SU-DHL-6 (cell line): ENCODE measurements at regions not wholly inside any gene's neighbourhood (a gene's known extent, or its start where the extent isn't known, plus 50 kb on each side); places are given as distances from the start of the nearest gene placed in this dataset.

ENCODE experiments used
- H2AFZ ChIP-seq: fragments of 200-600 bp; sonication (generic); 2 replicates; pipeline ENCODE4 v1.6.1; 2014; ENCODE audit warnings: low read depth, mild to moderate bottlenecking, moderate library complexity, mixed read lengths, antibody characterized with exemption, low read length; ENCODE audit not compliant: severe bottlenecking
- H3F3A ChIP-seq: fragments of 200-600 bp; shearing (Covaris generic); 2 replicates; pipeline ENCODE4 v1.6.0; 2016; ENCODE audit warnings: antibody characterized with exemption, mild to moderate bottlenecking; ENCODE audit not compliant: insufficient read depth
- H3K27ac ChIP-seq: fragments of 200-600 bp; sonication (generic); 2 replicates; pipeline ENCODE4 v1.5.1; 2016; ENCODE audit warnings: low read depth, mild to moderate bottlenecking, low read length, moderate library complexity, mixed read lengths
- H3K27me3 ChIP-seq: fragments of 200-600 bp; sonication (generic), shearing (Covaris generic); 2 replicates; pipeline ENCODE4 v1.6.0; 2014; ENCODE audit warnings: mild to moderate bottlenecking, low read length
- H3K36me3 ChIP-seq: fragments of 200-600 bp; sonication (generic); 2 replicates; pipeline ENCODE4 v1.6.1; 2014; ENCODE audit warnings: mild to moderate bottlenecking, low read length, mixed read lengths
- H3K4me2 ChIP-seq: fragments of 300-600, 200-600 bp; shearing (Covaris generic), sonication (generic); 2 replicates; pipeline ENCODE4 v1.6.0; 2014; ENCODE audit warnings: low read length, low read depth, mild to moderate bottlenecking; ENCODE audit not compliant: poor library complexity, severe bottlenecking
- H3K4me3 ChIP-seq: fragments of 200-600 bp; sonication (generic); 2 replicates; pipeline ENCODE4 v1.5.1; 2014; ENCODE audit warnings: antibody characterized with exemption, low read length, mild to moderate bottlenecking, mixed read lengths; ENCODE audit not compliant: insufficient read depth, poor library complexity, severe bottlenecking
- H3K79me2 ChIP-seq: fragments of 200-600 bp; sonication (generic); 2 replicates; pipeline ENCODE4 v1.6.1; 2014; ENCODE audit warnings: mild to moderate bottlenecking, low read length, moderate library complexity; ENCODE audit not compliant: insufficient read depth
- H3K9ac ChIP-seq: fragments of 200-600 bp; sonication (generic); 2 replicates; pipeline ENCODE4 v1.7.0; 2014; ENCODE audit warnings: mild to moderate bottlenecking, low read length
- H3K9me2 ChIP-seq: fragments of 200-600 bp; sonication (generic); replicated peaks from 2 replicates; pipeline ENCODE4 v1.6.1; 2014; ENCODE audit warnings: low read length; ENCODE audit not compliant: insufficient read depth
- H3K9me3 ChIP-seq: fragments of 200-600 bp; sonication (generic); 2 replicates; pipeline ENCODE4 v1.6.1; 2014; ENCODE audit warnings: low read length, mixed read lengths; ENCODE audit not compliant: insufficient read depth
- H4K20me1 ChIP-seq: fragments of 200-600 bp; sonication (generic); 2 replicates; pipeline ENCODE4 v1.6.1; 2014; ENCODE audit warnings: low read depth, mild to moderate bottlenecking, antibody characterized with exemption, low read length, moderate library complexity, mixed read lengths
- EZH2phosphoT487 ChIP-seq: fragments of 200-600 bp; sonication (generic), shearing (Covaris generic); conservative IDR thresholded peaks from 2 replicates; pipeline ENCODE4 v1.6.1; 2018; ENCODE audit warnings: mild to moderate bottlenecking, antibody characterized with exemption, low read length, moderate library complexity, mixed read lengths
- TF ChIP-seq, protein P1 (sequence below): fragments of 200-600 bp; sonication (generic); IDR thresholded peaks from one replicate; pipeline ENCODE4 v1.5.1; 2017; ENCODE audit warnings: antibody characterized with exemption, mild to moderate bottlenecking, low read length, moderate library complexity; ENCODE audit not compliant: insufficient read depth, poor library complexity, severe bottlenecking

DNA sequence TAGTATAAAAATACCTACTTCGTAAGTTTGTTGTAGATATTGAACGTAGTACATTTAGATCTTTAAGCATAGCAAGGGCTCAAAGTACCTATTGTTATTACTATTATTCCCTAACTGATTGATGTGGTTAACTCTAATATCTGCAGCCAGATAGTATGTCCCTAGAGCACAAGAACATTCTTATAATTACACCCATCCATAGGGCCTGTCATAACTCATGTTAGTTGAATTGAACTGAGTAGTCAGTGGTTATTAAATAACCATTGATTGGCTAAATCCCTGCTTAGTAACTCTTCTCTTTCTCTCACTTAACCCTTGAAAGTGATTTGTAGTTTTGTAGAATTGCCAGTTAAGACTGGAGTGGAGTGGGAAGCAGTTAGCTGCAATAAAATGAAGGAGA, 207.5 kb upstream of the HS3ST5 start:
- H3K4me3 ChIP-seq: no peak overlapping the region
- no peak overlapping the region for H3K27ac ChIP-seq
- no peak overlapping the region for H2AFZ ChIP-seq
- H3K9me2 ChIP-seq: no peaks in the 10 kb centered on the region
- H3K9me3 ChIP-seq: no peaks in the 10 kb centered on the region
- no peaks in the 10 kb centered on the region for H3K27me3 ChIP-seq
- no peaks in the 10 kb centered on the region for H3K79me2 ChIP-seq
- H3K9ac ChIP-seq: no peak overlapping the region
- no peaks in the 10 kb centered on the region for H4K20me1 ChIP-seq
- TF ChIP-seq, protein P1, sequence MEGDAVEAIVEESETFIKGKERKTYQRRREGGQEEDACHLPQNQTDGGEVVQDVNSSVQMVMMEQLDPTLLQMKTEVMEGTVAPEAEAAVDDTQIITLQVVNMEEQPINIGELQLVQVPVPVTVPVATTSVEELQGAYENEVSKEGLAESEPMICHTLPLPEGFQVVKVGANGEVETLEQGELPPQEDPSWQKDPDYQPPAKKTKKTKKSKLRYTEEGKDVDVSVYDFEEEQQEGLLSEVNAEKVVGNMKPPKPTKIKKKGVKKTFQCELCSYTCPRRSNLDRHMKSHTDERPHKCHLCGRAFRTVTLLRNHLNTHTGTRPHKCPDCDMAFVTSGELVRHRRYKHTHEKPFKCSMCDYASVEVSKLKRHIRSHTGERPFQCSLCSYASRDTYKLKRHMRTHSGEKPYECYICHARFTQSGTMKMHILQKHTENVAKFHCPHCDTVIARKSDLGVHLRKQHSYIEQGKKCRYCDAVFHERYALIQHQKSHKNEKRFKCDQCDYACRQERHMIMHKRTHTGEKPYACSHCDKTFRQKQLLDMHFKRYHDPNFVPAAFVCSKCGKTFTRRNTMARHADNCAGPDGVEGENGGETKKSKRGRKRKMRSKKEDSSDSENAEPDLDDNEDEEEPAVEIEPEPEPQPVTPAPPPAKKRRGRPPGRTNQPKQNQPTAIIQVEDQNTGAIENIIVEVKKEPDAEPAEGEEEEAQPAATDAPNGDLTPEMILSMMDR: no peak
- TF ChIP-seq EZH2phosphoT487: no peak
- H3F3A ChIP-seq: no peaks in the 10 kb centered on the region
- no peak overlapping the region for H3K4me2 ChIP-seq
- H3K36me3 ChIP-seq: no peaks in the 10 kb centered on the region

DNA sequence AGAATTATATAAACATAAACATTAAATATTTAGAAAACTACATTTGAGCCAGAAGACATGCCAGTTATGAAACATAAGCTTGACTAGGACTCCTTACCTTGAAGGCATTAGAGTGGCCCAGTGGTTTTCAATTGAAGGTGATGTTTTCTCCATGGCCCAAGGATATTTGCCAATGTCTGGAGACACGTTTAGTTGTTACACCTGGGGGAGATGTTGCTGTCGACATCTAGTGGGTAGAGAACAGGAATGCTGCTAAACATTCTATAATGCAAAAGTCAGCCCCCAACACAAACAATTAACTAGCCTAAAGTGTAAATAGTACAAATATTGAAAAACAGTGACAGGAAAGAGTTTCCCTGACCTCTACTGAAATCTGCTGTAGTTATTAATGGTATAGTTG, 200.9 kb upstream of the HS3ST5 start:
- Histone ChIP-seq H3K27me3 (no peaks in the 10 kb centered on the region), H3K27ac (no peak overlapping the region), H3K9me2 (no peaks in the 10 kb centered on the region), H3K4me3 (no peak overlapping the region), H2AFZ (no peak overlapping the region), H3F3A (no peaks in the 10 kb centered on the region), H3K79me2 (no peaks in the 10 kb centered on the region), H3K9ac (no peak overlapping the region), H3K36me3 (no peaks in the 10 kb centered on the region), H4K20me1 (no peaks in the 10 kb centered on the region), H3K4me2 (no peak overlapping the region), H3K9me3 (no peaks in the 10 kb centered on the region)
- TF ChIP-seq, protein P1: no peak
- no peak for TF ChIP-seq EZH2phosphoT487

GRCh38 chr6:114541794-114542193, 199.0 kb upstream of the HS3ST5 start:
- TF ChIP-seq, protein P1: no peak
- no peak for TF ChIP-seq EZH2phosphoT487
- H3K4me3 ChIP-seq: no peak overlapping the region
- H3K27ac ChIP-seq: no peak overlapping the region
- H3K27me3 ChIP-seq: no peaks in the 10 kb centered on the region
- no peak overlapping the region for H2AFZ ChIP-seq
- H4K20me1 ChIP-seq: no peaks in the 10 kb centered on the region
- no peaks in the 10 kb centered on the region for H3F3A ChIP-seq
- H3K9ac ChIP-seq: no peak overlapping the region
- H3K36me3 ChIP-seq: no peaks in the 10 kb centered on the region
- H3K4me2 ChIP-seq: no peak overlapping the region
- no peaks in the 10 kb centered on the region for H3K9me2 ChIP-seq
- H3K79me2 ChIP-seq: no peaks in the 10 kb centered on the region
- no peaks in the 10 kb centered on the region for H3K9me3 ChIP-seq
